OCI-LY1 (cell line): ENCODE measurements at regions not wholly inside any gene's neighbourhood (a gene's known extent, or its start where the extent isn't known, plus 50 kb on each side); places are given as distances from the start of the nearest gene placed in this dataset.

Experiments
- H2AFZ ChIP-seq: fragments of 200-600 bp; sonication (generic), shearing (Covaris generic); 2 replicates; pipeline ENCODE4 v1.6.0; 2014; ENCODE audit warnings: antibody characterized with exemption, mild to moderate bottlenecking, low read length
- H3F3A ChIP-seq: fragments of 200-600 bp; sonication (generic), shearing (Covaris generic); 2 replicates; pipeline ENCODE4 v1.6.0; 2014; ENCODE audit warnings: mild to moderate bottlenecking, antibody characterized with exemption, low read length, moderate library complexity; ENCODE audit not compliant: insufficient read depth
- H3K27ac ChIP-seq: fragments of 200-600 bp; sonication (generic); 2 replicates; pipeline ENCODE4 v1.5.1; 2014; ENCODE audit warnings: low read length, mixed run types, mild to moderate bottlenecking, low read depth; ENCODE audit not compliant: poor library complexity, severe bottlenecking
- H3K27me3 ChIP-seq: fragments of 200-600 bp; sonication (generic); 2 replicates; pipeline ENCODE4 v1.6.0; 2014; ENCODE audit warnings: antibody characterized with exemption, mild to moderate bottlenecking, low read length, moderate library complexity; ENCODE audit not compliant: insufficient read depth
- H3K36me3 ChIP-seq: fragments of 200-600 bp; sonication (generic); 2 replicates; pipeline ENCODE4 v1.6.1; 2014; ENCODE audit warnings: mild to moderate bottlenecking, antibody characterized with exemption, low read length, moderate library complexity, mixed read lengths; ENCODE audit not compliant: insufficient read depth
- H3K4me1 ChIP-seq: fragments of 200-600 bp; sonication (generic); 2 replicates; pipeline ENCODE4 v1.5.1; 2014; ENCODE audit warnings: mild to moderate bottlenecking, low read length, moderate library complexity; ENCODE audit not compliant: insufficient read depth, severe bottlenecking
- H3K4me2 ChIP-seq: fragments of 200-600 bp; sonication (generic), shearing (Covaris generic); 2 replicates; pipeline ENCODE4 v1.6.1; 2014; ENCODE audit warnings: low read length
- H3K4me3 ChIP-seq: fragments of 200-600 bp; sonication (generic); 2 replicates; pipeline ENCODE4 v1.5.1; 2014; ENCODE audit warnings: low read length, low read depth, mild to moderate bottlenecking, mixed read lengths; ENCODE audit not compliant: poor library complexity, severe bottlenecking
- H3K79me2 ChIP-seq: fragments of 200-600 bp; shearing (Covaris generic); 2 replicates; pipeline ENCODE4 v1.6.1; 2016; ENCODE audit warnings: mixed run types, low read length, mixed read lengths; ENCODE audit not compliant: insufficient read depth
- H3K9ac ChIP-seq: fragments of 200-600 bp; sonication (generic), shearing (Covaris generic); 2 replicates; pipeline ENCODE4 v1.6.1; 2014; ENCODE audit warnings: mild to moderate bottlenecking, low read length, mixed read lengths
- H3K9me2 ChIP-seq: fragments of 200-600 bp; sonication (generic), shearing (Covaris generic); 2 replicates; pipeline ENCODE4 v1.6.1; 2014; ENCODE audit warnings: low read depth, mild to moderate bottlenecking, low read length, mixed read lengths
- H3K9me3 ChIP-seq: fragments of 200-600 bp; shearing (Covaris generic); 2 replicates; pipeline ENCODE4 v1.6.1; 2014; ENCODE audit warnings: low read length, mixed read lengths
- H4K20me1 ChIP-seq: fragments of 200-600 bp; sonication (generic), shearing (Covaris generic); 2 replicates; pipeline ENCODE4 v1.6.0; 2016; ENCODE audit warnings: mild to moderate bottlenecking, low read length; ENCODE audit not compliant: insufficient read depth
- CTCF ChIP-seq: fragments of 200-600 bp; sonication (generic), shearing (Covaris generic); IDR thresholded peaks from 2 replicates; pipeline ENCODE4 v1.5.1; 2017; ENCODE audit warnings: mild to moderate bottlenecking, antibody characterized with exemption, low read length, moderate library complexity, mixed read lengths
- EZH2 ChIP-seq: fragments of 200-600 bp; sonication (generic), shearing (Covaris generic); IDR thresholded peaks from 2 replicates; pipeline ENCODE4 v1.8.0; 2017; ENCODE audit warnings: borderline replicate concordance, mixed run types, mild to moderate bottlenecking, antibody characterized with exemption, low read length, moderate library complexity, mixed read lengths

- Histone ChIP-seq H3K9me2 (no peaks in the 10 kb centered on the region), H3K27ac (no peak overlapping the region), H3K9me3 (no peaks in the 10 kb centered on the region), H3K36me3 (no peaks in the 10 kb centered on the region), H3K4me2 (no peak overlapping the region), H3K9ac (no peak overlapping the region), H3K27me3 (no peaks in the 10 kb centered on the region), H2AFZ (no peak overlapping the region), H4K20me1 (no peaks in the 10 kb centered on the region), H3K4me1 (no peaks in the 10 kb centered on the region), H3K79me2 (no peaks in the 10 kb centered on the region), H3F3A (no peaks in the 10 kb centered on the region), H3K4me3 (no peak overlapping the region)
- TF ChIP-seq CTCF (no peak), EZH2 (no peak)
Observed at GRCh38 chr2:180652794-180653193, 327.6 kb upstream of the UBE2E3 start.

GRCh38 chr2:180651596-180651995 is 328.8 kb upstream of the UBE2E3 start:
- Histone ChIP-seq H3K27ac (no peak overlapping the region), H3K9ac (no peak overlapping the region), H3K79me2 (no peaks in the 10 kb centered on the region), H3K36me3 (no peaks in the 10 kb centered on the region), H3K4me2 (no peak overlapping the region), H4K20me1 (no peaks in the 10 kb centered on the region), H3K4me3 (no peak overlapping the region), H3K9me2 (no peaks in the 10 kb centered on the region), H2AFZ (no peak overlapping the region), H3K9me3 (no peaks in the 10 kb centered on the region), H3K27me3 (no peaks in the 10 kb centered on the region), H3F3A (no peaks in the 10 kb centered on the region), H3K4me1 (no peaks in the 10 kb centered on the region)
- TF ChIP-seq EZH2 (no peak), CTCF (no peak)

GRCh38 chr2:180647621-180648020 is 332.8 kb upstream of the UBE2E3 start:
- Histone ChIP-seq H3F3A (no peaks in the 10 kb centered on the region), H3K9ac (no peak overlapping the region), H3K9me3 (no peaks in the 10 kb centered on the region), H3K36me3 (no peaks in the 10 kb centered on the region), H3K27ac (no peak overlapping the region), H4K20me1 (no peaks in the 10 kb centered on the region), H3K4me3 (no peak overlapping the region), H3K4me2 (no peak overlapping the region), H2AFZ (no peak overlapping the region), H3K27me3 (no peaks in the 10 kb centered on the region), H3K79me2 (no peaks in the 10 kb centered on the region), H3K4me1 (no peaks in the 10 kb centered on the region), H3K9me2 (no peaks in the 10 kb centered on the region)
- TF ChIP-seq CTCF: no peak
- no peak for TF ChIP-seq EZH2
